ENCODE measurements at regions not wholly inside any gene's neighbourhood (a gene's known extent, or its start where the extent isn't known, plus 50 kb on each side); places are given as distances from the start of the nearest gene placed in this dataset.
"Not testable (repeated sequence)": the region's sequence is repeated elsewhere in the genome, so short reads cannot be mapped to it uniquely, and the experiment has no call there.

GRCh38 chr20:25848222-25848621 lies 151.6 kb upstream of the ZNF337 start:
- Histone ChIP-seq H3K9ac (ENCODE audit: low read length) (no peak overlapping the region), H3K27ac (ENCODE audit: low read length) (no peak overlapping the region), H3K4me1 (ENCODE audit: low read length) (no peaks in the 10 kb centered on the region), H3K36me3 (replicated peaks; ENCODE audit: insufficient read depth, low read length) (no peaks in the 10 kb centered on the region), H3K9me2 (replicated peaks; ENCODE audit: insufficient read depth, low read length) (no peaks in the 10 kb centered on the region), H3K79me2 (ENCODE audit: low read length) (no peaks in the 10 kb centered on the region), H4K20me1 (ENCODE audit: insufficient read depth, low read length) (no peaks in the 10 kb centered on the region), H2AFZ (ENCODE audit: low read length) (no peak overlapping the region), H3K4me2 (ENCODE audit: low read depth, low read length) (no peak overlapping the region), H3K27me3 (replicated peaks; ENCODE audit: insufficient read depth, low read length) (no peaks in the 10 kb centered on the region), H3K4me3 (ENCODE audit: low read length) (no peak overlapping the region), H3K9me3 (replicated peaks; ENCODE audit: insufficient read depth, low read length) (no peaks in the 10 kb centered on the region), H3F3A (ENCODE audit: insufficient read depth, low read length) (no peaks in the 10 kb centered on the region)
- no peak for TF ChIP-seq EZH2 (optimal IDR thresholded peaks at IDR 0.05; ENCODE audit: low read depth, low read length)
- DNase-seq, result no peak

GRCh38 chr20:25844640-25845039 lies 148.0 kb upstream of the ZNF337 start:
- H3K27me3 ChIP-seq (replicated peaks; ENCODE audit: insufficient read depth, low read length); H3K27ac ChIP-seq (ENCODE audit: low read length); H3K79me2 ChIP-seq (ENCODE audit: low read length); H3K9ac ChIP-seq (ENCODE audit: low read length); DNase-seq; H3K4me3 ChIP-seq (ENCODE audit: low read length); H4K20me1 ChIP-seq (ENCODE audit: insufficient read depth, low read length); H3K4me2 ChIP-seq (ENCODE audit: low read depth, low read length); H3K9me2 ChIP-seq (replicated peaks; ENCODE audit: insufficient read depth, low read length); H3K4me1 ChIP-seq (ENCODE audit: low read length); H3K36me3 ChIP-seq (replicated peaks; ENCODE audit: insufficient read depth, low read length); H3F3A ChIP-seq (ENCODE audit: insufficient read depth, low read length); H3K9me3 ChIP-seq (replicated peaks; ENCODE audit: insufficient read depth, low read length); H2AFZ ChIP-seq (ENCODE audit: low read length): not testable (repeated sequence)

- DNase-seq; H4K20me1 ChIP-seq (ENCODE audit: insufficient read depth, low read length); H3K27ac ChIP-seq (ENCODE audit: low read length); H2AFZ ChIP-seq (ENCODE audit: low read length); H3K9me2 ChIP-seq (replicated peaks; ENCODE audit: insufficient read depth, low read length); H3F3A ChIP-seq (ENCODE audit: insufficient read depth, low read length); H3K9ac ChIP-seq (ENCODE audit: low read length); H3K4me1 ChIP-seq (ENCODE audit: low read length); H3K79me2 ChIP-seq (ENCODE audit: low read length); H3K4me2 ChIP-seq (ENCODE audit: low read depth, low read length); H3K4me3 ChIP-seq (ENCODE audit: low read length); H3K36me3 ChIP-seq (replicated peaks; ENCODE audit: insufficient read depth, low read length); H3K9me3 ChIP-seq (replicated peaks; ENCODE audit: insufficient read depth, low read length); H3K27me3 ChIP-seq (replicated peaks; ENCODE audit: insufficient read depth, low read length): not testable (repeated sequence)
Measured at GRCh38 chr20:25813511-25813910, 116.9 kb upstream of the ZNF337 start.

GRCh38 chr20:25798174-25798993 lies 101.7 kb upstream of the ZNF337 start:
- not testable (repeated sequence) for H3K27ac ChIP-seq (ENCODE audit: low read length); H3K79me2 ChIP-seq (ENCODE audit: low read length); H3K4me1 ChIP-seq (ENCODE audit: low read length); H3K9me2 ChIP-seq (replicated peaks; ENCODE audit: insufficient read depth, low read length); H4K20me1 ChIP-seq (ENCODE audit: insufficient read depth, low read length); H3K4me2 ChIP-seq (ENCODE audit: low read depth, low read length); H2AFZ ChIP-seq (ENCODE audit: low read length); H3F3A ChIP-seq (ENCODE audit: insufficient read depth, low read length); H3K9ac ChIP-seq (ENCODE audit: low read length); H3K27me3 ChIP-seq (replicated peaks; ENCODE audit: insufficient read depth, low read length); H3K9me3 ChIP-seq (replicated peaks; ENCODE audit: insufficient read depth, low read length); H3K4me3 ChIP-seq (ENCODE audit: low read length); DNase-seq; H3K36me3 ChIP-seq (replicated peaks; ENCODE audit: insufficient read depth, low read length)

DNA sequence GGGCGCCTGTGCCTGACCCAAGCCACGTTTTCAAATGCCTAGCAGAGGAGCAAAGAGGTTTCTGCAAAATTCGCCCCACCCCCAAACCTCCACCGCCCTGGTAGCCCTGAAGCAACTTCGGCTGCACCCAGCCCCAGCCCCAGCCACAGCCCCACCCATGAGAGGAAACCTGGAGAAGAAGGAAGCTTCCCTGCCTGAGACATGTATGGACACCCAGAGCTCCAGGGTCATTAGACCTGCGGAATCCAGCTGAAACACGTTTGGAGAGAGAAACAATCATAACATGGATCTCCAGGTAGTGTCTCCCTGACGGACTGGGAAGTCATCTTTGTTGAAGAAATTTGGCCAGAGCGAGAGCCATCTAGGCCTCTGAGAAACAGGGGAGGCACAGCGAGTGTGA lies 100.4 kb upstream of the ZNF337 start:
- H2AFZ ChIP-seq (ENCODE audit: low read length); H3K27ac ChIP-seq (ENCODE audit: low read length); DNase-seq; H3F3A ChIP-seq (ENCODE audit: insufficient read depth, low read length); H3K9me2 ChIP-seq (replicated peaks; ENCODE audit: insufficient read depth, low read length); H3K36me3 ChIP-seq (replicated peaks; ENCODE audit: insufficient read depth, low read length); H3K4me3 ChIP-seq (ENCODE audit: low read length); H3K79me2 ChIP-seq (ENCODE audit: low read length); H3K9me3 ChIP-seq (replicated peaks; ENCODE audit: insufficient read depth, low read length); H3K27me3 ChIP-seq (replicated peaks; ENCODE audit: insufficient read depth, low read length); H3K9ac ChIP-seq (ENCODE audit: low read length); H4K20me1 ChIP-seq (ENCODE audit: insufficient read depth, low read length); H3K4me1 ChIP-seq (ENCODE audit: low read length); H3K4me2 ChIP-seq (ENCODE audit: low read depth, low read length): not testable (repeated sequence)

GRCh38 chr20:25777241-25777640 lies 80.6 kb upstream of the ZNF337 start:
- not testable (repeated sequence) for H3K4me1 ChIP-seq (ENCODE audit: low read length); H3K4me3 ChIP-seq (ENCODE audit: low read length); DNase-seq; H4K20me1 ChIP-seq (ENCODE audit: insufficient read depth, low read length); H3K36me3 ChIP-seq (replicated peaks; ENCODE audit: insufficient read depth, low read length); H3K27me3 ChIP-seq (replicated peaks; ENCODE audit: insufficient read depth, low read length); H3K4me2 ChIP-seq (ENCODE audit: low read depth, low read length); H3K9me3 ChIP-seq (replicated peaks; ENCODE audit: insufficient read depth, low read length); H3K9me2 ChIP-seq (replicated peaks; ENCODE audit: insufficient read depth, low read length); H3K9ac ChIP-seq (ENCODE audit: low read length); H3F3A ChIP-seq (ENCODE audit: insufficient read depth, low read length); H2AFZ ChIP-seq (ENCODE audit: low read length); H3K79me2 ChIP-seq (ENCODE audit: low read length); H3K27ac ChIP-seq (ENCODE audit: low read length)

- not testable (repeated sequence) for H3K27ac ChIP-seq (ENCODE audit: low read length); H3K36me3 ChIP-seq (replicated peaks; ENCODE audit: insufficient read depth, low read length); H3K4me2 ChIP-seq (ENCODE audit: low read depth, low read length); H3K4me1 ChIP-seq (ENCODE audit: low read length); H4K20me1 ChIP-seq (ENCODE audit: insufficient read depth, low read length); H3F3A ChIP-seq (ENCODE audit: insufficient read depth, low read length); H3K27me3 ChIP-seq (replicated peaks; ENCODE audit: insufficient read depth, low read length); H2AFZ ChIP-seq (ENCODE audit: low read length); H3K9me2 ChIP-seq (replicated peaks; ENCODE audit: insufficient read depth, low read length); H3K79me2 ChIP-seq (ENCODE audit: low read length); DNase-seq; H3K4me3 ChIP-seq (ENCODE audit: low read length); H3K9ac ChIP-seq (ENCODE audit: low read length); H3K9me3 ChIP-seq (replicated peaks; ENCODE audit: insufficient read depth, low read length)
Measured at GRCh38 chr20:25774711-25775110, 78.1 kb upstream of the ZNF337 start.

DNA sequence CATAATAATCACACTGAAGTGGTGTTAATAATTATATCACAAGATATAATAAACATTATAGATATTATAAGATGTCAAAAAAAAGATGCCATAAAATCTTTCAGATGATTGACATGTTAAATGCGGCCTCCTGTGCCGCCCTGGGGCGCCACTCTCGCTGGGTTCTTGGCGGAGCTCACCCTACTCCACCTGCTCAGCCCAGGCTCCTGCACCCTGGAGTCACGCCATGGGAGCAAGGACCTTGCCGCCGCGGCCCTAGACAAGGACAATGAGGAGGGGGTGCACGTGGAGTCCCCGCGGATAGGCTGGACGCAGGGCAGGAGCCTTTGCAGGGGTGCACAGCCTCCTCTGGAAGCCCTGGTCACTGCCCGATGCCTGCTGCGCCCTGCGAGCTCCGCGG lies 77.5 kb upstream of the ZNF337 start:
- not testable (repeated sequence) for H3F3A ChIP-seq (ENCODE audit: insufficient read depth, low read length); H3K79me2 ChIP-seq (ENCODE audit: low read length); H3K4me1 ChIP-seq (ENCODE audit: low read length)

More for the DNA sequence above, 77.5 kb upstream of the ZNF337 start:
- H3K27ac ChIP-seq (ENCODE audit: low read length); H3K9me2 ChIP-seq (replicated peaks; ENCODE audit: insufficient read depth, low read length); H3K9me3 ChIP-seq (replicated peaks; ENCODE audit: insufficient read depth, low read length); DNase-seq; H3K4me2 ChIP-seq (ENCODE audit: low read depth, low read length); H3K9ac ChIP-seq (ENCODE audit: low read length); H3K36me3 ChIP-seq (replicated peaks; ENCODE audit: insufficient read depth, low read length); H3K4me3 ChIP-seq (ENCODE audit: low read length); H3K27me3 ChIP-seq (replicated peaks; ENCODE audit: insufficient read depth, low read length); H4K20me1 ChIP-seq (ENCODE audit: insufficient read depth, low read length); H2AFZ ChIP-seq (ENCODE audit: low read length): not testable (repeated sequence)

Data from MM.1S (cell line).